ENCODE measurements at regions not wholly inside any gene's neighbourhood (a gene's known extent, or its start where the extent isn't known, plus 50 kb on each side); places are given as distances from the start of the nearest gene placed in this dataset.

DNA sequence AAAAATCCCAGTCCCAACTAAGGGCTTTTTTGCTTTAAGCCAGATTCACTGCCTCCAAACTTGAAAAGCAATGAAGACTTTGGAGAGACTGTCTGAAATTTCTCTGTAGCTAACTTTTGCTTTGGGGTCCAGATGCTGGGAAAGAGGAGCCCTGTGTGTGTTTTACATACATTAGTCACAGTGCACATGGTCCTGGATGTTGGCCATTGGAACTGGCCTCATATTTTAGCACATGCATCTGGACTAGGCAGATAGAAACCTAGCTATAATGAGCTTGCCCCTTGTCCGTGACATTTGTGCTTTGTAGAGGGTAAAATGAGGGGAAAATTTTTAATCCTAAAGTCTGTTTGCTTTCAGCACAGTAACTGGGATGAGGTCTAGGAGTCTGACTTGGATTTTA, 421.7 kb downstream of the CDK5RAP2 start:
- TF ChIP-seq, protein P1, sequence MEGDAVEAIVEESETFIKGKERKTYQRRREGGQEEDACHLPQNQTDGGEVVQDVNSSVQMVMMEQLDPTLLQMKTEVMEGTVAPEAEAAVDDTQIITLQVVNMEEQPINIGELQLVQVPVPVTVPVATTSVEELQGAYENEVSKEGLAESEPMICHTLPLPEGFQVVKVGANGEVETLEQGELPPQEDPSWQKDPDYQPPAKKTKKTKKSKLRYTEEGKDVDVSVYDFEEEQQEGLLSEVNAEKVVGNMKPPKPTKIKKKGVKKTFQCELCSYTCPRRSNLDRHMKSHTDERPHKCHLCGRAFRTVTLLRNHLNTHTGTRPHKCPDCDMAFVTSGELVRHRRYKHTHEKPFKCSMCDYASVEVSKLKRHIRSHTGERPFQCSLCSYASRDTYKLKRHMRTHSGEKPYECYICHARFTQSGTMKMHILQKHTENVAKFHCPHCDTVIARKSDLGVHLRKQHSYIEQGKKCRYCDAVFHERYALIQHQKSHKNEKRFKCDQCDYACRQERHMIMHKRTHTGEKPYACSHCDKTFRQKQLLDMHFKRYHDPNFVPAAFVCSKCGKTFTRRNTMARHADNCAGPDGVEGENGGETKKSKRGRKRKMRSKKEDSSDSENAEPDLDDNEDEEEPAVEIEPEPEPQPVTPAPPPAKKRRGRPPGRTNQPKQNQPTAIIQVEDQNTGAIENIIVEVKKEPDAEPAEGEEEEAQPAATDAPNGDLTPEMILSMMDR (IDR thresholded peaks at IDR 0.05) = no peak
- TF ChIP-seq POLR2A (IDR thresholded peaks at IDR 0.05) = no peak
